ENCODE measurements at regions not wholly inside any gene's neighbourhood (a gene's known extent, or its start where the extent isn't known, plus 50 kb on each side); places are given as distances from the start of the nearest gene placed in this dataset.

- Histone ChIP-seq H2AFZ (ENCODE audit: low read depth) (no peak overlapping the region), H3K79me2 (ENCODE audit: insufficient read depth) (no peaks in the 10 kb centered on the region), H3K9me3 (no peaks in the 10 kb centered on the region), H3K4me1 (ENCODE audit: control insufficient read depth in 1 of 2, insufficient read depth in 2 of 2, low read depth in 1 of 2, low read length in 1 of 2) (peaks cover 0 to 5% of the 10 kb centered on the region in 2 experiments; a peak in 1 of 4 replicates), H3K9ac (no peak overlapping the region), H3K27ac (ENCODE audit: low read depth in 2 of 2, low read length in 1 of 2) (no peak overlapping the region), H3K36me3 (replicated peaks in 1 of 2; ENCODE audit: control insufficient read depth in 1 of 2, insufficient read depth in 2 of 2, low read length in 1 of 2) (no peaks in the 10 kb centered on the region), H3K9me2 (no peaks in the 10 kb centered on the region), H3K27me3 (ENCODE audit: insufficient read depth) (peaks cover 6% of the 10 kb centered on the region; the same call in 1 of the 2 replicates), H3K4me3 (ENCODE audit: low read depth in 2 of 2, low read length in 1 of 2) (no peak overlapping the region), H3F3A (replicated peaks; ENCODE audit: insufficient read depth) (no peaks in the 10 kb centered on the region), H3K4me2 (no peak overlapping the region), H4K20me1 (ENCODE audit: insufficient read depth) (no peaks in the 10 kb centered on the region)
- DNase-seq, result no peak
- POLR2A ChIA-PET, result no interaction called here
- TF ChIP-seq RXRA (IDR thresholded peaks at IDR 0.05; ENCODE audit: borderline replicate concordance, low read depth) (no peak), TCF12 (IDR thresholded peaks at IDR 0.05) (no peak), RAD21 (IDR thresholded peaks at IDR 0.05; ENCODE audit: low read length) (no peak), EP300 (IDR thresholded peaks at IDR 0.05; ENCODE audit: borderline replicate concordance in 1 of 2, low read depth in 1 of 2, low read length in 1 of 2) (no peak), MXI1 (IDR thresholded peaks at IDR 0.05; ENCODE audit: low read depth, low read length) (no peak), RCOR1 (IDR thresholded peaks at IDR 0.05; ENCODE audit: low read length) (no peak), MEF2A (IDR thresholded peaks at IDR 0.05; ENCODE audit: borderline replicate concordance, low read depth) (no peak)
- 90% methylated on average over 1 of the region's 1 CpG for WGBS (ENCODE audit: low lambda C conversion rate)
- CTCF ChIA-PET, result interaction anchor here (1.7 kb wide), 1 partner anchor 9 kb away, joined by 9 read pairs; no protein-coding TSS in a partner anchor
Measured at GRCh38 chr3:72675243-72675642, 173.0 kb downstream of the SHQ1 start.

- Histone ChIP-seq H3K4me2 (no peak overlapping the region), H4K20me1 (ENCODE audit: insufficient read depth) (no peaks in the 10 kb centered on the region), H3K79me2 (ENCODE audit: insufficient read depth) (no peaks in the 10 kb centered on the region), H2AFZ (ENCODE audit: low read depth) (no peak overlapping the region), H3F3A (replicated peaks; ENCODE audit: insufficient read depth) (no peaks in the 10 kb centered on the region), H3K9me2 (no peaks in the 10 kb centered on the region), H3K9me3 (no peaks in the 10 kb centered on the region), H3K4me3 (ENCODE audit: low read depth in 2 of 2, low read length in 1 of 2) (no peak overlapping the region), H3K9ac (no peak overlapping the region), H3K27me3 (ENCODE audit: insufficient read depth) (peaks cover 6% of the 10 kb centered on the region; the same call in 1 of the 2 replicates), H3K4me1 (ENCODE audit: control insufficient read depth in 1 of 2, insufficient read depth in 2 of 2, low read depth in 1 of 2, low read length in 1 of 2) (peaks cover 0 to 2% of the 10 kb centered on the region in 2 experiments; a peak in 1 of 4 replicates), H3K27ac (ENCODE audit: low read depth in 2 of 2, low read length in 1 of 2) (no peak overlapping the region), H3K36me3 (replicated peaks in 1 of 2; ENCODE audit: control insufficient read depth in 1 of 2, insufficient read depth in 2 of 2, low read length in 1 of 2) (no peaks in the 10 kb centered on the region)
- WGBS (ENCODE audit: low lambda C conversion rate), result 61% methylated on average over 5 of the region's 7 CpGs
- POLR2A ChIA-PET, result no interaction called here
- CTCF ChIA-PET, result no interaction called here
- TF ChIP-seq USF2 (IDR thresholded peaks at IDR 0.05; ENCODE audit: borderline replicate concordance, low read depth, low read length), result no peak
- TF ChIP-seq RCOR1 (IDR thresholded peaks at IDR 0.05; ENCODE audit: low read length), result no peak
- no peak for TF ChIP-seq REST (IDR thresholded peaks at IDR 0.05; ENCODE audit: low read depth, low read length)
- no peak for TF ChIP-seq RAD21 (IDR thresholded peaks at IDR 0.05; ENCODE audit: low read length)
- no peak for TF ChIP-seq NRF1 (IDR thresholded peaks at IDR 0.05; ENCODE audit: low read depth, low read length)
- no peak for TF ChIP-seq EZH2phosphoT487 (IDR thresholded peaks at IDR 0.05; ENCODE audit: borderline replicate concordance, low read depth)
- TF ChIP-seq FOXJ3 (CRISPR knock-in tag; IDR thresholded peaks at IDR 0.05), result no peak
- DNase-seq, result no peak
Measured at GRCh38 chr3:72673011-72673771, 175.1 kb downstream of the SHQ1 start.
